ENCODE measurements at regions not wholly inside any gene's neighbourhood (a gene's known extent, or its start where the extent isn't known, plus 50 kb on each side); places are given as distances from the start of the nearest gene placed in this dataset.

DNA sequence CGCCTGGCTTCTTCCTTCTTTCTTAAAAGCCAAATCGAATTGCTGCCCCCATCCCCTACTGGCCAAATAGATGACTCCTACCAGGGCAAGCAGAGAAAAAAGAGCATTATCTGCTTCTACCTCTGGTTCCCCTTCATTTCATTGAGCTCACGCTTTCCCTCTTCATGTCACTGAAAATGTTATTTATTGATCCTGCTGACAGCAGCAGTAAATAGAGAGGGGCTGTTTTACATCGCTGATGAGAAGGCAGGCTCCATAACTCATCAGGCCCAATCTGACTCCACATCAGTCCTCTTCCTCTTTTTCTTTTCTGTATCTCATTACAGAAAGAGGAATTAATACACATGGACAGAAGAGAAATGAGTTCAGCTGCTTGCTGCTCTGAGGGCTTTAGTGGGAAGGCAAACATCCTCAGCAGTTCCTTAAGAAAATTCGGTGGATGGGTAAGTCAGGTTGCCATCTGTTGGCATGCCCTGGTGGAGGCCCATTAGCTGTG is 904.1 kb downstream of the KCNMA1 start:
- no peak for DNase-seq (ENCODE audit: low spot score)

DNA sequence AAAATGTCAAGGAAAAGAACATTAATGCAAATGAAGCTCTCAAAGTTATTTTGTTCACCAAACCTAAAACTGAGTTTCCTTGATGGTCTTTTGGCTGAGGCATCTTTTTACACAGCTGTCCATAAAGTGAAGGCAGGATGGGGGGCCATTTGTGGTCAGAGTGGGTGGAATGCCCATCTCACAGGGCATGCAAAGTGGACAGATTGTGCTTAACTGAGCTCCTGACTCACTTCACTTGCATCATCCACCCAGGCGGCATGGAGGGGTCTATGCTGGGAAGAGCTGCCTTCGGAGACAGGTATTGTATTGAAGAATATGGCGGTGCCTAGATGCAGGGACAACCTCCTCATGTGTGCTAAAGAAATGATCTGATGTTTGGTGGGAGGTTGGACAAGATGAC is 905.3 kb downstream of the KCNMA1 start:
- no peak for DNase-seq (ENCODE audit: low spot score)

DNA sequence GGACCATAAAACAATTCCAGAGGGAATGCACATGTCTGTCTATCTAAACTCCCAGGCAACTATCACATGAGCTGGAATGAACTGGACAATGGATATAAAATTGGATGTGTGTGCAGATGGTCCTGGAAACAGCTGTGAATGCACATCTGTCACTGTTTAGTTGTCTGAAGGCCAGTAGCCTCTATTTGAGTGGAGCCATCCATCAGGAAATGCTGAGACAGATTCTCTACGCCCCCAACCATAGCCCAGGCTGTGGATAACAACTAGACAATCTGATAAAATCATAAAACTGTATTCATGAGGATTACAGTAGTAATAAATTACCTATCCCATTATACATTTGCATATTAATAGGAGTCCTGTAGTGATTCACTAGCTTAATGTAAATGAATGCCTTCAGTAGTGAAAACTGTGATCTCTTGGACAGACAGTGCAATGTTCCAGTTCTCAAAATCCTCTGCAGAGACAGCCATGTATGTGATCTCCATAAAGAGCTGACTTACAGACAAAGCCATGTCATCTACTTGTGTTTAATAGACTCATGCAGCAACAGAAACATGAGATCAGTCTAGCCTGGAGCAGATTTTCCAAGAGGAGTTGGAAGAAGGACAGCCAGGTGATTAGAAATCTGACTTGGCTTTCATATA is 907.6 kb downstream of the KCNMA1 start:
- DNase-seq (ENCODE audit: low spot score) = no peak

DNA sequence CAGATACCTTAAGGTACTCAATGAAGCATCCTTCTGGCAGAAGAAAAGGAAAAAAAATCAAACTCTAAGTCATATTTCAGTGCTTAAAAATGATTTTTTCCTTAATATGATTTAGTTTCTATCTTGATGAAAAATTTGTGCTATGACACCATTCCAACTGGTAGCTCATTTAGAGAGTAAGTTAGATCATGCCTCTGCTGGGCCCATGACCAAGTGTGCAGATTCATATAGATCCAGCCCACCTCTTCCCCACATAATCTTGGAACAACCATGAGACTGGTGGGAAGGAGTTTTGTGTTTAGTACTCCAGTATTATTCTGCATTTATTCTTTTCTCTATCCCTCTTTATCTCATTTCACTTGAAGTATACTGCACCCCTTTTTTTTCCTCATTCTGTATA is 908.3 kb downstream of the KCNMA1 start:
- DNase-seq (ENCODE audit: low spot score) = no peak

DNA sequence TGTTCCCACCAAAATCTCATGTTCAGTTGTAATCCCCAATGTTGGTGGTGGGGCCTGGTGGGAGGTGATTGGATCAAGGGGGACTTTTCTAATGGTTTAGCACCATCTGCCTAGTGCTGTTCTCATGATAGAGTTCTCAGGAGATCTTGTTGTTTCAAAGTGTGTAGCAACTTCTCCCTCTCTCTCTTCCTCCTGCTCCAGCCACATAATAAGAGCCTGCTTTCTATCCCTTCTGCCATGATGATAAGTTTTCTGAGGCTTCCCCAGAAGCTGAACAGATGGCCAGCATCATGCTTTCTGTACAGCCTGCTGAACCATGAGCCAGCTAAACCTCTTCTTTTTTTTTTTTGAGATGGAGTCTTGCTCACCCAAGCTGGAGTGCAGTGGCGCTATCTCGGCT is 910.6 kb downstream of the KCNMA1 start:
- DNase-seq (ENCODE audit: low spot score) = no peak

DNA sequence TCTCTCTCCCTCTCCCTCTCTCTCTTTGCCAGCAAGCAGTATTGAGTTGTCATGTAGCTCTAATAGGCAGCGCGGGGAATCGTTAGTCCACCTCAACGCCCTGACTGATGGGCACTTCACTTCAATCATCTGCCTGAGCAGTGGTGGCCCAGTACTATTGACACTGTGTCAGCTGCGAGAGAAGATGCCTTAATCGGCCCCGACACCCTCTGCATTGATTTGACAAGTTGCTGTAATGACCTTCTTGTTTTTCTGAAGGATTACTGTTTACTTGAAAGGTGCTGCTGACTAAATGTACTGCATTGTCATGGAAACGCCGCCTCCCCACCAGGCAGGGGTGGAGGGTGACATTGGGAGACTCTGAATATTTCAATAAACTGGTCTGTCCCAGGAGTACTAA is 913.8 kb downstream of the KCNMA1 start:
- DNase-seq (ENCODE audit: low spot score) = no peak

DNA sequence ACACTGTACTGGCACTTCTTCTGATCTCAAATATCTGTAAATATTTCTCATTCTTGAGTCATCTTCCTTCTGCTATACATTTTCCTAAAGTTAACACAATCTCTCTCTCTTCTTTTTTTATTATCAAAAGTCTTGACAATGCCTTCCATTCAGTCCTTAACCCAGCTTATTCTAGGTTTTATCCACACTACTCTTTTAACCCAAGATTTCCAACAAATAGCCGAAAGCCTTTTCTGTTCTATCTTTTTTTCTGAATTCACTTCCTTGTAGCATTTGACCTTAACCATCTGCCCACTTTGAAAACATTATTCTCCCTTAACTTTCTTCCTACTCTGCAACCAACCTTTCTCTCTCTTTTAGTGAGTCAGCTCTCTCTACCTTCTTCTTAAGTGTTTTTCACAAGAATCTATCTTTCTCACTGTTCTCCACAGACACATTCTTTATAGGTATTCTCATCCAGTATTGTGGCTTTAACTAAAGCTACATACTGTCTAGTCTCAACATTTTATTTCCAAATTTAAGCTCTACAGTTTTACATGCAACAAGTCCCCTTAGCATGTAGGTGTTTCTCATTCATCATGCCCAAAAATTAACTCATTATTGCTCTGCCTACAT is 915.6 kb downstream of the KCNMA1 start:
- DNase-seq (ENCODE audit: low spot score) = no peak

DNA sequence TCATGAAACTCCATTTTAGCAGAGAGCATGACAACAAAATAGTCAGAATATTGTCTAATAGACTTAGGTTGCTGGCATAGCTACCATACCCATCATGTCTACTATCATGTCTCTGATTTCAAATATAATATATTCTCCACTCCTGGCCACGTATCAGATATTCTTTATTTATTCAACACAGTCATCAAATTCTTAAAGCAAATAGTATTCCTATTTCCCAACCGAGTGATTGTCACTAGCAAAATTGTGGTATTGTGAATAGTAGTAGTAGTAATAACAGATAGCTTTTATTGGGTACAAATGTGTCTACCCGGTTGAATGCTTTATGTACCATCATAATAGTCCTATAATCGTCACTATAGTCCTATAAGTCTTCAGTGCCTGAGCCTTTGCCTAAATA is 918.6 kb downstream of the KCNMA1 start:
- no peak for DNase-seq (ENCODE audit: low spot score)

- peak; percentile 51 for DNase-seq (ENCODE audit: low spot score)
Observed at GRCh38 chr10:76717141-76717540, 920.5 kb downstream of the KCNMA1 start.

- DNase-seq (ENCODE audit: low spot score) = no peak
Observed at GRCh38 chr10:76711222-76711997, 926.2 kb downstream of the KCNMA1 start.

GRCh38 chr10:76700241-76700640 is 937.4 kb downstream of the KCNMA1 start:
- DNase-seq (ENCODE audit: low spot score) = no peak

GRCh38 chr10:76697923-76698322 is 939.7 kb downstream of the KCNMA1 start:
- DNase-seq (ENCODE audit: low spot score) = no peak

GRCh38 chr10:76695069-76695468 is 942.5 kb downstream of the KCNMA1 start:
- no peak for DNase-seq (ENCODE audit: low spot score)

DNA sequence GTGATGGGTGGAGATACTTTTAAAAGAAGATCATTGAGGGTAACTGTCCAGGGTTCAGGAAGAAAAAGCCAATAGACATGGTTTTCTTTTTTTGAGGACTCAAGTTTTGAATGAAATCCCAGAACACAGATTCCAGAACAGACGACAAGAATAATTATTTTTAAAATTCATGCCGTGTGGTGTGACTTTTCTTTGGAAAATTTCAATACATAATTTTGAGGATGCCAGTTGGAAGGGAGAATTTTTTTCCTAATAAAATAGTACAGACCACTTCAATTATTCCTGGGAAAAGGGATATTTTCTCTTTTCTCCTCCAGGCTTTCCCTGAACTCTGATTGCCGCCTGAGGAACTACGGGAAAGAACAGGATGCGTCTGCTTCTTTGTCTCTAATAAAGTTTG is 951.4 kb downstream of the KCNMA1 start:
- no peak for DNase-seq (ENCODE audit: low spot score)

DNA sequence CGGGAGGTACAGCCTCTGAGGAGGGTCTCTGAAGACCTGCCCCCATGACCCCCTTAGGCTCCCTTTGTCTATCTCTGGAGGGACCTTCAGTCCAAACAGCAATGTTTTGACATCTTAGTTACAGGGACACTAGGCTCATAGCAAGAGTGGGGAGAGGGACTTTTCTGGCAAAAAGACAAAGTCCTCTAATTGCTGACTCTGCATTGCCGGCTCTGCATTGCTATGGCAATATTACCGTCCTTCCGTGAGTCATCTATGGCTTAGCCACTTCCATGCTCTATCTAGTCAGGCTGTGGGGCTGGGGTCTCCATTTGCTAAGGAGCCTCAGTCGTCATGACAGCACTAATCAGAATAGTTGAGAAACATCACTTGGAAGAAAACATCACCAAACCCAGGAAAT is 952.6 kb downstream of the KCNMA1 start:
- no peak for DNase-seq (ENCODE audit: low spot score)

GRCh38 chr10:76681153-76681552 is 956.5 kb downstream of the KCNMA1 start:
- no peak for DNase-seq (ENCODE audit: low spot score)

GRCh38 chr10:76679030-76679429 is 958.6 kb downstream of the KCNMA1 start:
- no peak for DNase-seq (ENCODE audit: low spot score)

DNA sequence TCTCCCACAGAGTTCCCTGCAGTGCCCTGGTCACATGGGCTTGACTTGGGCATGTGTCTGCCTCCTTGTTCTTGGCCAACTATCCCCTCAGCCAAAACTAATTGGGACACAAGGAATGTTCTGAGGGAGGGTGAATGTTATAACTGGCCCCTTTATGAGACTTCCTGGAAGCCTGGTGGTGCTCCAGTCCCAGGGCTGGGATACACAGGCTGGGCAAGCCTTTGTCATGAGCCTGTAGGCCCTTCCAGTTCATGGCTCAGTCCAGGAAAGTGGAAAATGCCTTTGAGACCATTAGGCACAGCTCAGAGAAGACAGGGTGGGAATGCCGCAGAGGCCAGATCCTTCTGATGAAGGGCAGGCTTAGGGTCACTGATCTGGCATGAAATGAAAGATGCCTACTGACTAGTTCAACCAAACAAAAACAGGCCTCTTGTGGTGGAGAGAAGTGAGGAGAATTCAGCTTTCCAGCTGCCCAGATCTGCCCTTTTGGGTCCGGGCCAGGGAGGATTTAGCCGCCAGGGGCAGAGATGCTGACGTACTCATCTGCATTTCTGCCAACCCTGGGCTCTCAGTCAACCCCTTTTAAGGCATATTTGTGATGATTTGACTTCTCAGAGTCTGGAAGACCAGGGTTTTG is 961.5 kb downstream of the KCNMA1 start:
- peak; percentile 32 for DNase-seq (ENCODE audit: low spot score)

DNA sequence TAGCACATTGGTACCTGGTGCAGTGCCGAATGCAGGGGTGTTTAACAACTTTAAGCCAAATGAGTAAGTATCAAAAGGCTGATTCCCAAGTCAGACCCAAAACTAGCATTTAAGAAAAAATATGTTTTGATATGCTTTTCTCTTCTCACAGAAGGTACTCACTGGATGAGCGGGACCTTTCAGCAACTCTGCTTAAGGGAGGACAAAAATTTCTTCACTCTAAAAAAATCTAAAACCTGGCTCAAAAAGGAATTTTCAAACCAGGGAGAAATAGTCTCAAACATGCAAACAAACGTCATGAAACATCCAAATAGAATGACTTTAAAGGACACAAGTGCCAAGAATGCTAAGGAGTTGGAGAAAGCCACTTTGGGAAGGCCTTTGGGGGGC is 962.1 kb downstream of the KCNMA1 start:
- no peak for DNase-seq (ENCODE audit: low spot score)

GRCh38 chr10:76667408-76668370 is 969.9 kb downstream of the KCNMA1 start:
- DNase-seq (ENCODE audit: low spot score) = no peak

GRCh38 chr10:76666891-76667290 is 970.7 kb downstream of the KCNMA1 start:
- no peak for DNase-seq (ENCODE audit: low spot score)

- DNase-seq (ENCODE audit: low spot score) = no peak
Observed at GRCh38 chr10:76665029-76665428, 972.6 kb downstream of the KCNMA1 start.
